Stimulated activated CD4-positive, alpha-beta T cell treated with anti-CD3 and anti-CD28 coated beads, TNF-alpha, amount 100 ng/mL, for 4 hours (primary cell): ENCODE measurements at regions not wholly inside any gene's neighbourhood (a gene's known extent, or its start where the extent isn't known, plus 50 kb on each side); places are given as distances from the start of the nearest gene placed in this dataset.

Source experiments
- DNase-seq, 3 experiments: peaks; one replicate each; pipeline ENCODE4 v3.0.0-alpha.2; 2020; ENCODE audit warnings: low read depth in 3 of 3

DNA sequence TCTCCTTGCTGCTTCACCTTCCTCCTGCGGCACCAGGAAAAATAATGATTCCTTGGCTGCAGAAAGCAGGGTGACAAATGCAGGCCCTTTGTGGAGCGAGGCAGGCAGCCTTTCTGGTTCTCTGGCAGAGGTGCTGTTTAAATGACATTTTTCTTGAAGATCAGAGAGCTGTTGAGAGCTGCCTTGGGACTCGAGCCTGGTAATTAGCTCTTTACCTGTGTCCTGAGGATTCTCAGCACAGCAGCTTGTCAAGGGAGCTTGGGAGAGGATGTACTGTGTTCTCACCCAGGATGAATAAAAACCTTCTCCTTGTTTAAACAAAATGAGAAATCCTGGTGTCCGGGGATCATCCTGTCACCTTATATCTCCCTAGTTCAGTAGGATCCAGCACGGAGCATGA, 204.0 kb downstream of the AACS start:
- DNase-seq: no peak

GRCh38 chr12:125271892-125272291, 206.7 kb downstream of the AACS start:
- no peak for DNase-seq

DNA sequence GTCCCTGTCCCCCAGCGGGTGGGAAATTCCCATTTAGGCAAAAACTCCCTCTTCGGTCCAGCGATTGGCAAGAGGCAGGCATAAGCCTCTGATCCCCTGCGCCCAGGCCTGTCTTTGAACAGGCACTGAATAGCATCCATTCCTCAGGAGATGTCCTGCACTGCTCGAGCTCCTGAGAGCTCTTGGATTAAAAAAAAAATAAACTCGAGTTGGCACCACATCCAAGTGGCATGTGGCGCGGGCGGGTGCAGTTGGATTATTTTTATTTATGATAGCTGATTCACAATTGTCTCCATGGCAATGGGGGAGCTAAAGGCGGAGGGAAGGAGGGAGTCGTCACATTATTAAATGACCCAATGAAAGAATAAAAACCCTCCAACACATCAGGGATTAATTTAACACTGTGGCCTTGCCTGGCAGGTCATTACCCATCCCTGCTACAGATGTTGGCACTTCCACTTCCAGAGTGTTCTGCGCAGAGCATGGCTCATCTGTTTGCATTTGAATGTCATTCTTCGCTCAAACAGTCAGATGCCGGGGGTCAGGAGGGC, 207.2 kb downstream of the AACS start:
- DNase-seq: no peak

DNA sequence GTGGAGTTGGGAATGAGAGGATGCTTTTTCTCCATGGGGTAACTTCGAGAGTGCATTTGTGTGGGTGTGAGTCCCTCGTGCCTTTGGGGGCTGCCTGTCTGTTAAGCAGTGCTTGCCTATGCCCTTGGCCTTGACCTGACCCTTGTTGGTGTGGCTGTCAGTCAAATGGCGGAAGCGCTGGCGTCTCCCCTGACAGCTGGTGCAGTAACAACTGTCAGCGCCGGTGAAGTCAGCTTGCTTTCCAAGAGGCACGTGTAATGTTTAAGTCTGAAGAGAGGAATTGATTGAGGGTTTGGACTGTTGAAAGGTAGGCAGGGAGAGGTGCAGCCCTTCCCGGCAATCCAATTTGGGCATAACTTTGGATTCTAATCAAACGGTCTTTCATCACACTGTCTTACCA, 211.3 kb downstream of the AACS start:
- no peak for DNase-seq

DNA sequence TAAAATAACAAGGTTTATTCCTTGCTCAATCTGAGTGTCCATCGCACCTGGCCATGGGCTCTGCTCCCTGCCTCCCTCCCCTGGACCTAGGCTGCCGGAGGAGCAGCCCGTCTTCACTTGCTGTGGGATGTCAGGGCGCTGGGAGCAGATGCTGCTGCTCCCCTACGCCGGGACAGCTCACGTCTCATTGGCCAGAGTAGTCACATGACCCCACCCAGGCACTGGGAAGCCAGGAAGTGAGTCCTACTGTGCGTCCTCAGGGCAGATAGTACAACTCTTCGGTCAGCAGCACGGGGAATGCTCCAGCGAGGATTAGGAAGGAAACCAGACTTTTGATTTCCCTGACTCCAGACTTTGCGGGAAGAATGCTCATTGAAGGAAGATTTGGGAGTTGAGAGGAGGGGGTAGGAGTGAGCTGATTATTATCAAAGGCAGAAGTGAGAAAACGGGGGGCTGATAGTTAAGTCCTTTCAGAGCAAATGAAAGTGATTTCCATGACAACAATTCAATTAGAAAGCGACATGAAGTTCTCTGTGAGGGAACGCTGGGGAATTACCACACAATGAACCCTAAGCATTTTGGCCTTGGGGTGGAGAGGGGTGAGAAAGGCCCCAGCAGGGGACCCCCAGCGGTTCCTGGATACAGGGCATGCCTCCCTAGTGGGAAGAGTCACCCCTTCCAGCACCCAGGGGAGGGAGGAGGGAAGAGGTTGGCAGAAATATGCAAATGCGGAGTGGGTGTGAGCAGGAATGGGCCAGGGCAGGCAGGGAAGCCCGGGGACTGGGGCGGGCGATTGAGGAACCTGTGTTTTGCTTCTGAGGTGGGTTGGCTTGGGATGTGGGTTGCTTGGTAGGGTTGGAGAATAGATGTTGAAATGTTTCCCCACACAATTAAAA, 215.5 kb downstream of the AACS start:
- no peak for DNase-seq

GRCh38 chr12:125282921-125283320, 217.7 kb downstream of the AACS start:
- no peak for DNase-seq

DNA sequence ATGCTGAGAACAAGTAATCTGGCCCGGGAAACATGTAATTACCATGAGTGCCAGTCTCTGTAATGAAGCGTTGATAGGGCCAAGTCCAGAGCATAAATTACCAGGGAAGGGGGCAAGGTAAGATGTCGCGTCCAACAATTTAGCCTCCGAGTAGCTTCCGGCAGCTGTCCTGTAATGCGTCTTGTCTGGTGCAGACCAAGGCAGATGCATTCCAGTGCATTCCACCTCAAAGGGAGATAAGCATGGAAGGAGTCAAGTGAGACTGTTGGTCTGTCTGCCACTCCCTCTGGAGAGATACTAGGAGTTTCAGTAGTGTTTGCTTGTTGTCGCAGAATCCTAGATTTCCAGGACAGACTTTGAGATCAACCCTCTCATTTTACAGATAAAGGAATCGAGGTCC, 218.3 kb downstream of the AACS start:
- DNase-seq: no peak

GRCh38 chr12:125284087-125284486, 218.9 kb downstream of the AACS start:
- DNase-seq: no peak

GRCh38 chr12:125284945-125285685, 219.9 kb downstream of the AACS start:
- no peak for DNase-seq

GRCh38 chr12:125286005-125286727, 220.9 kb downstream of the AACS start:
- no peak for DNase-seq

GRCh38 chr12:125287155-125287847, 222.1 kb downstream of the AACS start:
- no peak for DNase-seq

DNA sequence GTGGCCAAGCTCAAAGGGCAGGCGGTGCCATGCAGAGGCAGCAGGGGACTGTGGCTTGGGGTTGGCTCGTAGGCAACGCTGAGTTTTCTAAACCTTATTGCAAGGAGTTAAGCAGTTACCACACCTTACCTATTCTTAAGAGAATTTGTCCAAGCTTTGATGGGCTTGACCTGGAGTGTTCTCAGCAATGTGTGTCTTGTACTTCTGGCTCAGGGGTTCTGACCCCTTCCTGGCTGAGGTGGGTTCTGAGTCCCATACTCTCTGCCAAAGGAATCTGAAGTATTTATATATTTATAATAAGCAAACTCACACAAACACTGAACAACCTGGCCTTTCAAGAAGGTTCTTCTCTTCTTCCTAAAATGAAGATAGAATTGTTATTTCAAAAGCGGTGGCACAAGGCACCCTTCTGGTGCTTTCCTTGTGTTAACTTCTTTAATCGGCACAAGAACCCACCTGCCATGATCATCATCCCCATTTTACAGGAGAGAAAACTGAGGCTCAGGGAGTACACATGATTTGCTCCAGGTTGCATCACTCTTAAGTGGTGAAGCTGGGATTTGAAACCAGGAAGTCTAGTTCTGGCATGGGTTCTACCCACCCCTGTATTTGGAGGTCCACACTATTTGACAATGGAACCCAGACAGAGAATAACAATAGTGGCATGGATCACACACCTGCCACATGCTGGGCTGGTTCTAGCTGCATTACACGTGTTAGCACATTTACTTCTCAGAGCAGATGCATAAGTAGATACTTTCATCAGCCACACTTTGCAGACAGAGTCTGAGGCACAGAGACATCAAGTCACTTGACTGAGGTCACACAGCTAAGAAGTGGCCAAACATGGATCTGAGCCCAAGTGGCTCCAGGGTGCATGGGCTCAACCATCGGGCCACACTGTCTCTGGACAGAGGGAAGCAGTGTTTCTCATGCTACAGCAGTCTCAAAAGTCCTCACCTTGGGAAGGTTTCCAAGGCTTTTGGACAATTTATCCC, 224.0 kb downstream of the AACS start:
- DNase-seq: no peak

GRCh38 chr12:125289970-125290369, 224.7 kb downstream of the AACS start:
- no peak for DNase-seq

DNA sequence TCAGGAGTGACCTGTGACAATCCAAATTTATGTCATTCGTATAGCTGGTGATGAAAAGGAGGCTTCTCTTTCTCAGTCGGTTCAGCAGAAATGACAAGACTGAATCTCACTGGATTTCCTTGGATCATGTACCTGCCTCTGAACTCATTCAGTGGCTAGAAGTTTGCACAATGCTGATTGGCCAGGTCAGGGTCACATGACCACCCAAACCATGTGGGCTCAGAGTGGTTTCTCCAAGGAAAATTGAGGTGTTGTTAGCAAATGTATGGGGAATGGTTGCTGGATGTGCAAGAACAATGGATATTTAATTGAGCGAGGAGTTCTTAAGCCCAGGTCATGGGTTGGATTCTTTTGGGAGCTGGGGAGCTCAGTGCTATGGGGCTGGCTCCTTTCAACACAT, 227.5 kb downstream of the AACS start:
- DNase-seq: no peak

DNA sequence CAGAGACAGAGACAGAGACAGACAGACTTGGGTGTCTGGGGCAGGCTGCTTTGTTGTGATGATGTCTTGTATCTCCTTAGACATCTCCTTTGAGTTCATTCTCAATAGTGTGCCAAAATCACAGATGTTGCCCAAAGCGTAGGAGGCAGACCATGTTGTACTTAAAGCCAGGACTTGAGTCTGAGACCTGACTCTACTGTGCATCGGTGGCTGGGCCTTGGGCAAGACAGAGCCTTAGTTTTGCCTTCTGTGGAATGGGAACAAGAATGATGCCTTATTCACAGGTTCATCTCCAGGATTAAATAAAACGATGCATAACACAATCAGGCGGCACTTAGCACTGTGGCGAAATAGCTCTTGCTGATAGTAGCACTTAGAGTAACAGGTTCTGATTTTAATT, 230.3 kb downstream of the AACS start:
- no peak for DNase-seq

DNA sequence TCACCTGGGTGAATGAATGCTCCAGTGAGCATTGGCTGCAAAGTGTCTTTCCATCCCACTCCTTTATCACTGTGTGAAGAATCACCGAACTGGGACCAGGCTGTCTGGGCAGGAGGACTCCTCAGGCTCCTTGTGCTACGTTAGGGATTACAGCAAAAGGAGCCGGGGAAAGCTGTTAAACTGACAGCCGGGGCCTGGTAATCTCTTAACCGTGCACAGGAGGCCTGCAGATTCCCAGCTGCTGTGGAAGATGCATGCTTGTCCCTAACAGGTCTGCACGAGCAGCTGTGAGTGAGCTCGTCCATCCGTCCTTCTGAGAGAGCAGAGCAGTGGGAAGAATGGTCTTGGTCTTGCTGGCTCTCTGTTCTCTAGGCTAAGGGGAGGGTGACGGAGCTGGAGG, 231.5 kb downstream of the AACS start:
- DNase-seq: no peak

GRCh38 chr12:125299840-125300239, 234.6 kb downstream of the AACS start:
- DNase-seq: no peak

DNA sequence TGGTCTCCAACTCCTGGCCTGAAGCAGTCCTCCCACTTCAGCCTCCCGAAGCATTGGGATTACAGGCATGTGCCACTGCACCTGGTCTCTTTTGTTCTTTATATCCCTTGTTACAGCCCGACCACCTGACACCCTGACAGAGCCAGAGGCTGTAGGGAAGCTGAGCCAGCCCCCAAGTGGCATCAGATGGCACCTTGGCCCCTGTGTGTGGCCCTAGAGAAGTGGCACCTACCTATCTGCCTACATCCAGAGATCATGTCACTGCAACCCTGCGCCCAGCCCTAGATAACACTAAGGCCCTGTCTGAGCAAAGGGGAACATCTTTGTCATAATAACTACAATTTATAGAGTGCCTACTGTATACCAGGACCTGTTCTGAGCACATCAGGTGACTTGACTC, 235.0 kb downstream of the AACS start:
- no peak for DNase-seq

- no peak for DNase-seq
Observed at GRCh38 chr12:125303337-125303736, 238.1 kb downstream of the AACS start.

DNA sequence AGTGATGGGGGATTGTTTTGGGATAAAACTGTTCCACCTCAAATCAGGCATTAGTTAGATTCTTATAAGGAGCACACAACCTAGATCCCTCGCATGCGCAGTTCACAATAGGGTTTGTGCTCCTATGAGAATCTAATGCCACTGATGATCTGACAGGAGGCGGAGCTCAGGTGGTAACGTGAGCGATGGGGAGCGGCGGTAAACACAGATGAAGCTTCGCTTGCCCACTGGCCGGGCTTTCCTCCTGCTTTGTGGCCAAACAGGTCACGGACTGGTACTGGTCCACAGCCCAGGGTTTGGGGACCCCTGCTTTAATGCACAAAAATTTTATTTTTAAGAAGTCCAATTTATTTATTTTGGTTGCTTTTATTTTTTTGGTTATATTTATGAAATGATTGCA, 238.8 kb downstream of the AACS start:
- no peak for DNase-seq
